ENCODE measurements at regions not wholly inside any gene's neighbourhood (a gene's known extent, or its start where the extent isn't known, plus 50 kb on each side); places are given as distances from the start of the nearest gene placed in this dataset.

- Histone ChIP-seq H3K14ac (ENCODE audit: insufficient read length) (no peak overlapping the region), H2BK20ac (ENCODE audit: low read length) (no peak overlapping the region), H4K91ac (replicated peaks; ENCODE audit: insufficient read length, low read length) (no peak overlapping the region), H3K23ac (ENCODE audit: insufficient read length) (no peak overlapping the region), H3K9me3 (ENCODE audit: insufficient read depth in 2 of 2, low read depth in 1 of 2, low read length in 1 of 2) (no peaks in the 10 kb centered on the region), H4K5ac (ENCODE audit: insufficient read length, low read depth, low read length) (no peak overlapping the region), H2AK5ac (ENCODE audit: low read depth, low read length) (no peak overlapping the region), H3K4me2 (ENCODE audit: insufficient read depth in 1 of 2, low read depth in 2 of 2, low read length in 2 of 2) (no peak overlapping the region), H2BK120ac (replicated peaks; ENCODE audit: low read depth, low read length) (no peak overlapping the region), H3K79me2 (ENCODE audit: control insufficient read depth in 1 of 2, insufficient read depth in 2 of 2, low read length in 2 of 2) (no peaks in the 10 kb centered on the region), H3K56ac (replicated peaks; ENCODE audit: insufficient read length, low read depth, low read length) (no peak overlapping the region), H3K4me3 (ENCODE audit: extremely low read depth in 1 of 4, insufficient read depth in 2 of 4, low read depth in 3 of 4, low read length in 4 of 4) (no peak overlapping the region), H3K27ac (ENCODE audit: low read depth, low read length) (no peak overlapping the region), H2BK5ac (ENCODE audit: low read depth, low read length) (no peak overlapping the region), H3K4me1 (replicated peaks in 1 of 4; ENCODE audit: control insufficient read depth in 3 of 4, insufficient read depth in 4 of 4, low read length in 3 of 4) (no peaks in the 10 kb centered on the region), H2AFZ (ENCODE audit: low read length) (no peak overlapping the region), H3K79me1 (ENCODE audit: low read depth, low read length) (no peaks in the 10 kb centered on the region), H4K8ac (ENCODE audit: extremely low read depth, insufficient read depth, low read length) (no peak overlapping the region), H3K9ac (replicated peaks in 1 of 4; ENCODE audit: extremely low read depth in 1 of 4, low read depth in 3 of 4, low read length in 3 of 4) (no peak overlapping the region), H2BK12ac (ENCODE audit: low read depth, low read length) (no peak overlapping the region), H3K18ac (ENCODE audit: extremely low read depth, low read length) (no peak overlapping the region), H3K23me2 (ENCODE audit: low read depth, low read length) (no peaks in the 10 kb centered on the region), H2BK15ac (ENCODE audit: low read length) (no peak overlapping the region), H4K20me1 (replicated peaks in 1 of 2; ENCODE audit: control insufficient read depth in 1 of 2, insufficient read depth in 2 of 2, low read length in 2 of 2) (no peaks in the 10 kb centered on the region), H3K36me3 (ENCODE audit: control insufficient read depth in 2 of 4, insufficient read depth in 4 of 4, low read length in 3 of 4) (no peaks in the 10 kb centered on the region), H3K4ac (replicated peaks; ENCODE audit: insufficient read length, low read depth, low read length) (no peak overlapping the region), H3K27me3 (replicated peaks in 1 of 4; ENCODE audit: control insufficient read depth in 3 of 4, extremely low read depth in 1 of 4, insufficient read depth in 3 of 4, low read length in 3 of 4) (no peaks in the 10 kb centered on the region)
- TF ChIP-seq SP1 (IDR thresholded peaks at IDR 0.05; ENCODE audit: low read depth, low read length) = no peak
- TF ChIP-seq GTF2F1 (IDR thresholded peaks at IDR 0.05; ENCODE audit: borderline replicate concordance, low read depth, low read length) = no peak
- TF ChIP-seq KDM4A (IDR thresholded peaks at IDR 0.05; ENCODE audit: low read depth, low read length, severe bottlenecking) = no peak
- no peak for TF ChIP-seq TAF1 (IDR thresholded peaks at IDR 0.05; ENCODE audit: low read depth, low read length)
- TF ChIP-seq BACH1 (IDR thresholded peaks at IDR 0.05; ENCODE audit: low read length) = no peak
- TF ChIP-seq CBX5 (IDR thresholded peaks at IDR 0.05; ENCODE audit: low read depth, low read length) = no peak
- no peak for TF ChIP-seq USF2 (IDR thresholded peaks at IDR 0.05; ENCODE audit: low read length)
- TF ChIP-seq MAFK (IDR thresholded peaks at IDR 0.05; ENCODE audit: low read depth, low read length) = no peak
- TF ChIP-seq EZH2 (IDR thresholded peaks at IDR 0.05; ENCODE audit: low read depth, low read length, severe bottlenecking) = no peak
- TF ChIP-seq MAX (IDR thresholded peaks at IDR 0.05) = no peak
- no peak for TF ChIP-seq NRF1 (IDR thresholded peaks at IDR 0.05; ENCODE audit: low read depth, low read length)
- no peak for TF ChIP-seq SAP30 (IDR thresholded peaks at IDR 0.05; ENCODE audit: insufficient read depth, insufficient replicate concordance, low read length)
- no peak for TF ChIP-seq JUND (IDR thresholded peaks at IDR 0.05; ENCODE audit: low read length)
- no peak for TF ChIP-seq SIX5 (IDR thresholded peaks at IDR 0.05; ENCODE audit: low read depth, low read length)
- FAIRE-seq = peak; percentile 78
- POLR2A ChIA-PET (ENCODE audit: partially characterized antibody) = no interaction called here
- CTCF ChIA-PET (ENCODE audit: partially characterized antibody) = no interaction called here
- DNase-seq (ENCODE audit: low read depth in 1 of 2, low spot score in 2 of 2) = no peak
- WGBS, 2 experiments (ENCODE audit: extremely low coverage in 1 of 2, insufficient coverage in 1 of 2, insufficient read length in 1 of 2, insufficient replicate concordance in 2 of 2, low coverage in 1 of 2, low lambda C conversion rate in 2 of 2, missing lambda C conversion rate in 1 of 2) = 100% methylated on average over 3 of the region's 3 CpGs; no CpG with 5 or more reads in 1 of the 2 experiments
Measured at GRCh38 chrX:114095789-114096188, 488.1 kb upstream of the HTR2C start.
